Tibial nerve (tissue), 4 donors: ENCODE measurements at regions not wholly inside any gene's neighbourhood (a gene's known extent, or its start where the extent isn't known, plus 50 kb on each side); places are given as distances from the start of the nearest gene placed in this dataset.

Experiments
- DNase-seq, 2 donors: peaks; one replicate each; pipeline ENCODE4 v3.0.0-alpha.2; 2019; ENCODE audit warnings: low spot score in 2 of 2
- H3K27ac ChIP-seq, 4 donors: fragments of 200-600 bp; sonication (generic) in 3 of 4; one replicate each; pipeline ENCODE4 v1.5.1; 2017 to 2019; ENCODE audit warnings: mild to moderate bottlenecking in 1 of 4
- H3K27me3 ChIP-seq, 2 donors: fragments of 200-600 bp; sonication (generic) in 1 of 2; one replicate each; pipeline versions ENCODE4 v1.5.1 to v1.6.0; 2017 to 2019
- H3K36me3 ChIP-seq, 3 donors: fragments of 200-600 bp; sonication (generic); one replicate each; pipeline ENCODE4 v1.5.1; 2018 to 2019
- H3K4me1 ChIP-seq, 4 donors: fragments of 200-600 bp; sonication (generic) in 3 of 4; one replicate each; pipeline ENCODE4 v1.5.1; 2017 to 2019
- H3K4me3 ChIP-seq, 4 donors: fragments of 200-600 bp; sonication (generic) in 3 of 4; one replicate each; pipeline ENCODE4 v1.5.1; 2017 to 2019; ENCODE audit warnings: mild to moderate bottlenecking in 1 of 4, moderate library complexity in 1 of 4
- H3K9me3 ChIP-seq, 4 donors: fragments of 200-600 bp; sonication (generic) in 3 of 4; one replicate each; pipeline ENCODE4 v1.5.1; 2017 to 2019
- EP300 ChIP-seq, 2 donors: sonication (generic); formaldehyde crosslinking; IDR thresholded peaks; one replicate each; pipeline ENCODE4 v1.6.1; 2017; ENCODE audit warnings: antibody characterized with exemption in 2 of 2, mild to moderate bottlenecking in 1 of 2
- POLR2A ChIP-seq, 2 donors: fragments of 450-650 bp; IDR thresholded peaks; one replicate each; pipeline ENCODE4 v1.6.1; 2017; ENCODE audit warnings: antibody characterized with exemption in 2 of 2, mild to moderate bottlenecking in 2 of 2, moderate library complexity in 2 of 2
- WGBS, 2 donors: methylation state at CpG; one replicate each; pipeline ENCODE4 v1.1.5; 2018; 5-methylcytosine and 5-hydroxymethylcytosine counted together
- TF ChIP-seq, protein P1 (sequence below), 5 experiments: fragments of 200-600 bp in 3 of 5; fragments of 450-650 bp in 2 of 5; sonication (generic) in 3 of 5; IDR thresholded peaks; one replicate each; pipeline ENCODE4 v1.5.1; 2016 to 2019; ENCODE audit warnings: antibody characterized with exemption in 5 of 5, mild to moderate bottlenecking in 3 of 5, moderate library complexity in 2 of 5

- DNase-seq: no peak
- H3K27me3 ChIP-seq: no peaks in the 10 kb centered on the region
- H3K9me3 ChIP-seq: no peaks in the 10 kb centered on the region
- WGBS, 2 donors: 79 to 80% methylated on average over 1 of the region's 1 CpG
- H3K4me1 ChIP-seq: no peaks in the 10 kb centered on the region
- H3K27ac ChIP-seq: no peak overlapping the region
- TF ChIP-seq, protein P1, sequence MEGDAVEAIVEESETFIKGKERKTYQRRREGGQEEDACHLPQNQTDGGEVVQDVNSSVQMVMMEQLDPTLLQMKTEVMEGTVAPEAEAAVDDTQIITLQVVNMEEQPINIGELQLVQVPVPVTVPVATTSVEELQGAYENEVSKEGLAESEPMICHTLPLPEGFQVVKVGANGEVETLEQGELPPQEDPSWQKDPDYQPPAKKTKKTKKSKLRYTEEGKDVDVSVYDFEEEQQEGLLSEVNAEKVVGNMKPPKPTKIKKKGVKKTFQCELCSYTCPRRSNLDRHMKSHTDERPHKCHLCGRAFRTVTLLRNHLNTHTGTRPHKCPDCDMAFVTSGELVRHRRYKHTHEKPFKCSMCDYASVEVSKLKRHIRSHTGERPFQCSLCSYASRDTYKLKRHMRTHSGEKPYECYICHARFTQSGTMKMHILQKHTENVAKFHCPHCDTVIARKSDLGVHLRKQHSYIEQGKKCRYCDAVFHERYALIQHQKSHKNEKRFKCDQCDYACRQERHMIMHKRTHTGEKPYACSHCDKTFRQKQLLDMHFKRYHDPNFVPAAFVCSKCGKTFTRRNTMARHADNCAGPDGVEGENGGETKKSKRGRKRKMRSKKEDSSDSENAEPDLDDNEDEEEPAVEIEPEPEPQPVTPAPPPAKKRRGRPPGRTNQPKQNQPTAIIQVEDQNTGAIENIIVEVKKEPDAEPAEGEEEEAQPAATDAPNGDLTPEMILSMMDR (IDR thresholded peaks at IDR 0.05): no peak
- TF ChIP-seq EP300 (IDR thresholded peaks at IDR 0.05): no peak
- H3K36me3 ChIP-seq: no peaks in the 10 kb centered on the region
- H3K4me3 ChIP-seq: no peak overlapping the region
Observed at GRCh38 chr11:24246715-24247114, 250.1 kb upstream of the LUZP2 start.

DNA sequence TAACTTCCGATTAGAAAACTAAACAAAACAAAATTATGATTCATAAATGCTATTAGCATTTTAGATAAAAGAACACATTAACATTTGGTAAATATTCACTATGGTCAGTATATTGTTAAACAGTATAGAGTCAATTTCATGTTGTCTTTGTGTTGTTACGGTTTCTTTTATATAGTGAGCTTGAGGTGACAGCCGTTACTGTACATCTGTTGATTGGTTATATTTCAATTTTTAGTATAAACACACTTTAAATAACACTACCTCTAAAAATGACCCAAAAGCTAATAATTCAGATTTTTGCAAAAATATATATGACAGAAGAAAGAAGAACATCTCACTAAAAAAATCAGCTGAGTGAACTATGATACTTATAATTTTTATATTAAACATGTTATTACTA, 249.0 kb upstream of the LUZP2 start:
- no peak for DNase-seq
- H3K4me1 ChIP-seq: no peaks in the 10 kb centered on the region
- WGBS, 2 donors: 90 to 93% methylated on average over 3 of the region's 3 CpGs
- no peaks in the 10 kb centered on the region for H3K9me3 ChIP-seq
- H3K4me3 ChIP-seq: no peak overlapping the region
- H3K36me3 ChIP-seq: no peaks in the 10 kb centered on the region
- TF ChIP-seq, protein P1 (IDR thresholded peaks at IDR 0.05): no peak
- TF ChIP-seq POLR2A (IDR thresholded peaks at IDR 0.05) (no peak), EP300 (IDR thresholded peaks at IDR 0.05) (no peak)
- no peaks in the 10 kb centered on the region for H3K27me3 ChIP-seq
- no peak overlapping the region for H3K27ac ChIP-seq

DNA sequence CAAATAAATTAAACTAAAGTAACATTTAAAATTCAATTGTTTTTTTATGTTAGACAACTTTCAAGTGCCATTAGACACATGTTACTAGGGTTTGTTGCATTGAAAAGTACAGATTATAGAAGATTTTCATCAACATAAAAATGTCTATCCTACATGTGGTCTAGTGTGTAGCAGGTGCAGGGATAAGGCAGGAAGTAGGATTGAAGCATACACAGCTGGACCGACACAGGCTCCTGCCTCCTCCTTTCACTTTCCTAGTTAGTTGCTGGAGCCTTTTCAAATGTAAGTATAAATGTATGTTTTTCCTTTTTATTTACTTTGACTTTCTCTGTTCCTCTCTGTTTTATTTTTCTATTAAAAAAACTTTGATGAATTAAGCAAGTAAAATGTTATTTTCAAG, 246.9 kb upstream of the LUZP2 start:
- no peak for DNase-seq
- Histone ChIP-seq H3K27ac (no peak overlapping the region), H3K4me3 (no peak overlapping the region), H3K9me3 (no peaks in the 10 kb centered on the region), H3K27me3 (no peaks in the 10 kb centered on the region), H3K36me3 (no peaks in the 10 kb centered on the region), H3K4me1 (no peaks in the 10 kb centered on the region)
- TF ChIP-seq POLR2A (IDR thresholded peaks at IDR 0.05): no peak
- no peak for TF ChIP-seq EP300 (IDR thresholded peaks at IDR 0.05)
- TF ChIP-seq, protein P1 (IDR thresholded peaks at IDR 0.05): no peak
- 65 to 76% methylated on average over 1 of the region's 1 CpG for WGBS, 2 donors

- no peak for TF ChIP-seq POLR2A (IDR thresholded peaks at IDR 0.05)
- no peak for TF ChIP-seq EP300 (IDR thresholded peaks at IDR 0.05)
- TF ChIP-seq, protein P1 (IDR thresholded peaks at IDR 0.05): no peak
- DNase-seq: no peak
- H3K36me3 ChIP-seq: no peaks in the 10 kb centered on the region
- no peak overlapping the region for H3K4me3 ChIP-seq
- H3K9me3 ChIP-seq: no peaks in the 10 kb centered on the region
- H3K27me3 ChIP-seq: no peaks in the 10 kb centered on the region
- WGBS, 2 donors: 10 to 16% methylated on average over 1 of the region's 1 CpG
- H3K27ac ChIP-seq: no peak overlapping the region
- no peaks in the 10 kb centered on the region for H3K4me1 ChIP-seq
Observed at GRCh38 chr11:24253237-24253760, 243.6 kb upstream of the LUZP2 start.

GRCh38 chr11:24264868-24265267, 232.0 kb upstream of the LUZP2 start:
- no peak overlapping the region for H3K27ac ChIP-seq

More at GRCh38 chr11:24264868-24265267, 232.0 kb upstream of the LUZP2 start:
- H3K4me3 ChIP-seq: no peak overlapping the region
- H3K27me3 ChIP-seq: no peaks in the 10 kb centered on the region
- no peaks in the 10 kb centered on the region for H3K4me1 ChIP-seq
- 58 to 68% methylated on average over 2 of the region's 2 CpGs for WGBS, 2 donors
- no peaks in the 10 kb centered on the region for H3K9me3 ChIP-seq
- DNase-seq: no peak
- H3K36me3 ChIP-seq: no peaks in the 10 kb centered on the region
- no peak for TF ChIP-seq POLR2A (IDR thresholded peaks at IDR 0.05)
- TF ChIP-seq, protein P1 (IDR thresholded peaks at IDR 0.05): no peak
- no peak for TF ChIP-seq EP300 (IDR thresholded peaks at IDR 0.05)
